ENCODE measurements at regions not wholly inside any gene's neighbourhood (a gene's known extent, or its start where the extent isn't known, plus 50 kb on each side); places are given as distances from the start of the nearest gene placed in this dataset.
"Not testable (repeated sequence)": the region's sequence is repeated elsewhere in the genome, so short reads cannot be mapped to it uniquely, and the experiment has no call there.

GRCh38 chr3:13185737-13186434, 112.7 kb upstream of the IQSEC1 start:
- H3K4me1 Mint-ChIP-seq: peaks cover 0 to 7% (median 3%) of the 10 kb centered on the region in 4 donors

GRCh38 chr3:13179582-13180210, 106.5 kb upstream of the IQSEC1 start:
- H3K27ac Mint-ChIP-seq; H3K4me3 ChIP-seq (ENCODE audit: low read depth, low read length); H3K4me1 Mint-ChIP-seq; H3K27ac ChIP-seq (ENCODE audit: insufficient read depth, low read length, poor library complexity, severe bottlenecking); DNase-seq; H3K4me1 ChIP-seq (ENCODE audit: control insufficient read depth, insufficient read depth, low read length, poor library complexity, severe bottlenecking); H3K27me3 Mint-ChIP-seq; H3K36me3 ChIP-seq (ENCODE audit: control insufficient read depth, insufficient read depth, low read length); H3K36me3 Mint-ChIP-seq; H3K27me3 ChIP-seq (ENCODE audit: control insufficient read depth, insufficient read depth, low read length); H3K4me3 Mint-ChIP-seq; ATAC-seq (ENCODE audit: low read depth in 2 of 2): not testable (repeated sequence)
- peaks cover 0 to 15% (median 10%) of the 10 kb centered on the region in 7 donors for H3K9me3 Mint-ChIP-seq
- peaks cover 9 to 15% of the 10 kb centered on the region in 2 experiments for H3K9me3 ChIP-seq (ENCODE audit: control insufficient read depth in 2 of 2, low read length in 2 of 2)

More at GRCh38 chr3:13185737-13186434, 112.7 kb upstream of the IQSEC1 start:
- Histone ChIP-seq H3K27me3 (ENCODE audit: control insufficient read depth, insufficient read depth, low read length) (no peaks in the 10 kb centered on the region), H3K9me3 (ENCODE audit: control insufficient read depth in 2 of 2, low read length in 2 of 2) (peaks cover 0 to 3% of the 10 kb centered on the region in 2 experiments), H3K4me3 (ENCODE audit: low read depth, low read length) (no peak overlapping the region), H3K4me1 (ENCODE audit: control insufficient read depth, insufficient read depth, low read length, poor library complexity, severe bottlenecking) (peaks cover 6% of the 10 kb centered on the region), H3K36me3 (ENCODE audit: control insufficient read depth, insufficient read depth, low read length) (no peaks in the 10 kb centered on the region), H3K27ac (ENCODE audit: insufficient read depth, low read length, poor library complexity, severe bottlenecking) (no peak overlapping the region)
- no peak for ATAC-seq (ENCODE audit: low read depth in 2 of 2)
- Mint-ChIP-seq H3K27ac (no peak overlapping the region), H3K36me3 (no peaks in the 10 kb centered on the region), H3K27me3 (peaks cover 9% of the 10 kb centered on the region), H3K4me3 (no peak overlapping the region), H3K9me3 (peaks cover 0 to 7% (median 3%) of the 10 kb centered on the region in 7 donors)
- no peak for DNase-seq

GRCh38 chr3:13179181-13179580, 106.0 kb upstream of the IQSEC1 start:
- no peak overlapping the region for H3K4me3 Mint-ChIP-seq
- Histone ChIP-seq H3K36me3 (ENCODE audit: control insufficient read depth, insufficient read depth, low read length) (no peaks in the 10 kb centered on the region), H3K4me1 (ENCODE audit: control insufficient read depth, insufficient read depth, low read length, poor library complexity, severe bottlenecking) (no peaks in the 10 kb centered on the region), H3K4me3 (ENCODE audit: low read depth, low read length) (no peak overlapping the region), H3K27ac (ENCODE audit: insufficient read depth, low read length, poor library complexity, severe bottlenecking) (no peak overlapping the region), H3K27me3 (ENCODE audit: control insufficient read depth, insufficient read depth, low read length) (no peaks in the 10 kb centered on the region), H3K9me3 (ENCODE audit: control insufficient read depth in 2 of 2, low read length in 2 of 2) (peaks cover 9 to 15% of the 10 kb centered on the region in 2 experiments)
- no peaks in the 10 kb centered on the region for H3K36me3 Mint-ChIP-seq
- DNase-seq (no peak), ATAC-seq (ENCODE audit: low read depth in 2 of 2) (no peak)
- peaks cover 0 to 15% (median 10%) of the 10 kb centered on the region in 7 donors for H3K9me3 Mint-ChIP-seq
- peaks cover 8% of the 10 kb centered on the region for H3K27me3 Mint-ChIP-seq
- no peak overlapping the region for H3K27ac Mint-ChIP-seq
- no peaks in the 10 kb centered on the region for H3K4me1 Mint-ChIP-seq

GRCh38 chr3:13178107-13178506, 104.9 kb upstream of the IQSEC1 start:
- H3K4me3 Mint-ChIP-seq: no peak overlapping the region
- H3K27ac Mint-ChIP-seq: no peak overlapping the region
- H3K36me3 Mint-ChIP-seq: no peaks in the 10 kb centered on the region
- no peak overlapping the region for H3K27ac ChIP-seq (ENCODE audit: insufficient read depth, low read length, poor library complexity, severe bottlenecking)
- ATAC-seq (ENCODE audit: low read depth in 2 of 2) (no peak), DNase-seq (no peak)
- H3K27me3 ChIP-seq (ENCODE audit: control insufficient read depth, insufficient read depth, low read length): no peaks in the 10 kb centered on the region
- no peaks in the 10 kb centered on the region for H3K36me3 ChIP-seq (ENCODE audit: control insufficient read depth, insufficient read depth, low read length)
- no peaks in the 10 kb centered on the region for H3K4me1 Mint-ChIP-seq
- H3K9me3 Mint-ChIP-seq: peaks cover 0 to 15% (median 10%) of the 10 kb centered on the region in 7 donors
- no peak overlapping the region for H3K4me3 ChIP-seq (ENCODE audit: low read depth, low read length)
- no peaks in the 10 kb centered on the region for H3K4me1 ChIP-seq (ENCODE audit: control insufficient read depth, insufficient read depth, low read length, poor library complexity, severe bottlenecking)
- H3K27me3 Mint-ChIP-seq: peaks cover 8% of the 10 kb centered on the region
- peaks cover 9 to 15% of the 10 kb centered on the region in 2 experiments for H3K9me3 ChIP-seq (ENCODE audit: control insufficient read depth in 2 of 2, low read length in 2 of 2)

GRCh38 chr3:13177641-13178040, 104.4 kb upstream of the IQSEC1 start:
- Mint-ChIP-seq H3K27me3 (peaks cover 8% of the 10 kb centered on the region), H3K27ac (no peak overlapping the region), H3K4me3 (no peak overlapping the region), H3K4me1 (no peaks in the 10 kb centered on the region), H3K9me3 (peaks cover 0 to 15% (median 10%) of the 10 kb centered on the region in 7 donors), H3K36me3 (no peaks in the 10 kb centered on the region)
- Histone ChIP-seq H3K4me1 (ENCODE audit: control insufficient read depth, insufficient read depth, low read length, poor library complexity, severe bottlenecking) (no peaks in the 10 kb centered on the region), H3K4me3 (ENCODE audit: low read depth, low read length) (no peak overlapping the region), H3K27ac (ENCODE audit: insufficient read depth, low read length, poor library complexity, severe bottlenecking) (no peak overlapping the region), H3K9me3 (ENCODE audit: control insufficient read depth in 2 of 2, low read length in 2 of 2) (peaks cover 9 to 15% of the 10 kb centered on the region in 2 experiments), H3K36me3 (ENCODE audit: control insufficient read depth, insufficient read depth, low read length) (no peaks in the 10 kb centered on the region), H3K27me3 (ENCODE audit: control insufficient read depth, insufficient read depth, low read length) (no peaks in the 10 kb centered on the region)
- ATAC-seq (ENCODE audit: low read depth in 2 of 2) (no peak), DNase-seq (no peak)

- H3K4me3 Mint-ChIP-seq: peak overlapping the region in 1 of 4 donors; percentile 43
- peak overlapping the region in 1 of 3 donors; percentile 5 for H3K27ac Mint-ChIP-seq
- Histone ChIP-seq H3K36me3 (ENCODE audit: control insufficient read depth, insufficient read depth, low read length) (no peaks in the 10 kb centered on the region), H3K27me3 (ENCODE audit: control insufficient read depth, insufficient read depth, low read length) (no peaks in the 10 kb centered on the region), H3K9me3 (ENCODE audit: control insufficient read depth in 2 of 2, low read length in 2 of 2) (peaks cover 9 to 14% of the 10 kb centered on the region in 2 experiments), H3K27ac (ENCODE audit: insufficient read depth, low read length, poor library complexity, severe bottlenecking) (no peak overlapping the region), H3K4me3 (ENCODE audit: low read depth, low read length) (no peak overlapping the region), H3K4me1 (ENCODE audit: control insufficient read depth, insufficient read depth, low read length, poor library complexity, severe bottlenecking) (no peaks in the 10 kb centered on the region)
- no peaks in the 10 kb centered on the region for H3K4me1 Mint-ChIP-seq
- DNase-seq (no peak), ATAC-seq (ENCODE audit: low read depth in 2 of 2) (no peak)
- no peaks in the 10 kb centered on the region for H3K36me3 Mint-ChIP-seq
- H3K9me3 Mint-ChIP-seq: peaks cover 0 to 15% (median 8%) of the 10 kb centered on the region in 7 donors
- peaks cover 8% of the 10 kb centered on the region for H3K27me3 Mint-ChIP-seq
Observed at GRCh38 chr3:13177236-13177635, 104.0 kb upstream of the IQSEC1 start.

GRCh38 chr3:13176445-13176844, 103.2 kb upstream of the IQSEC1 start:
- ATAC-seq (ENCODE audit: low read depth in 2 of 2): no peak
- H3K4me1 ChIP-seq (ENCODE audit: control insufficient read depth, insufficient read depth, low read length, poor library complexity, severe bottlenecking): no peaks in the 10 kb centered on the region
- H3K4me3 ChIP-seq (ENCODE audit: low read depth, low read length): no peak overlapping the region
- H3K27ac ChIP-seq (ENCODE audit: insufficient read depth, low read length, poor library complexity, severe bottlenecking): no peak overlapping the region
- Mint-ChIP-seq H3K9me3 (peaks cover 0 to 15% (median 8%) of the 10 kb centered on the region in 7 donors), H3K27ac (no peak overlapping the region), H3K4me1 (no peaks in the 10 kb centered on the region), H3K4me3 (no peak overlapping the region), H3K27me3 (peaks cover 8% of the 10 kb centered on the region), H3K36me3 (no peaks in the 10 kb centered on the region)
- no peak for DNase-seq
- H3K36me3 ChIP-seq (ENCODE audit: control insufficient read depth, insufficient read depth, low read length): no peaks in the 10 kb centered on the region
- H3K27me3 ChIP-seq (ENCODE audit: control insufficient read depth, insufficient read depth, low read length): no peaks in the 10 kb centered on the region
- peaks cover 9 to 11% of the 10 kb centered on the region in 2 experiments for H3K9me3 ChIP-seq (ENCODE audit: control insufficient read depth in 2 of 2, low read length in 2 of 2)

- no peaks in the 10 kb centered on the region for H3K36me3 ChIP-seq (ENCODE audit: control insufficient read depth, insufficient read depth, low read length)
- no peaks in the 10 kb centered on the region for H3K4me1 Mint-ChIP-seq
- no peak overlapping the region for H3K4me3 ChIP-seq (ENCODE audit: low read depth, low read length)
- H3K36me3 Mint-ChIP-seq: no peaks in the 10 kb centered on the region
- peaks cover 0 to 15% (median 6%) of the 10 kb centered on the region in 7 donors for H3K9me3 Mint-ChIP-seq
- H3K27ac ChIP-seq (ENCODE audit: insufficient read depth, low read length, poor library complexity, severe bottlenecking): no peak overlapping the region
- H3K4me1 ChIP-seq (ENCODE audit: control insufficient read depth, insufficient read depth, low read length, poor library complexity, severe bottlenecking): no peaks in the 10 kb centered on the region
- H3K27me3 ChIP-seq (ENCODE audit: control insufficient read depth, insufficient read depth, low read length): no peaks in the 10 kb centered on the region
- no peak for DNase-seq
- no peak overlapping the region for H3K4me3 Mint-ChIP-seq
- H3K27ac Mint-ChIP-seq: no peak overlapping the region
- peaks cover 9 to 11% of the 10 kb centered on the region in 2 experiments for H3K9me3 ChIP-seq (ENCODE audit: control insufficient read depth in 2 of 2, low read length in 2 of 2)
- peaks cover 8% of the 10 kb centered on the region for H3K27me3 Mint-ChIP-seq
- no peak for ATAC-seq (ENCODE audit: low read depth in 2 of 2)
Observed at GRCh38 chr3:13174803-13175135, 101.5 kb upstream of the IQSEC1 start.
